LNCaP clone FGC (cell line): ENCODE measurements at regions not wholly inside any gene's neighbourhood (a gene's known extent, or its start where the extent isn't known, plus 50 kb on each side); places are given as distances from the start of the nearest gene placed in this dataset.

Experiments
- DNase-seq: peaks from one replicate; pipeline ENCODE4 v3.0.0-alpha.2; 2011; ENCODE audit warnings: low read depth
- H3K4me3 ChIP-seq: 2 replicates; pipeline ENCODE4 v1.5.1; 2011; ENCODE audit warnings: mild to moderate bottlenecking, low read depth, low read length, control low read depth
- CTCF ChIP-seq: IDR thresholded peaks from 2 replicates; pipeline ENCODE4 v1.5.1; 2012; ENCODE audit warnings: mild to moderate bottlenecking; ENCODE audit not compliant: control insufficient read depth, insufficient read depth; ENCODE audit errors: extremely low read depth

- TF ChIP-seq CTCF, result no peak
- no peak for DNase-seq
- no peak overlapping the region for H3K4me3 ChIP-seq
Measured at GRCh38 chr2:228703152-228703551, 521.7 kb upstream of the SPHKAP start.

- no peak overlapping the region for H3K4me3 ChIP-seq
- DNase-seq, result no peak
- TF ChIP-seq CTCF, result no peak
Measured at GRCh38 chr2:228701506-228701905, 520.0 kb upstream of the SPHKAP start.

- H3K4me3 ChIP-seq, result no peak overlapping the region
- no peak for DNase-seq
- no peak for TF ChIP-seq CTCF
Measured at GRCh38 chr2:228700638-228701037, 519.2 kb upstream of the SPHKAP start.

GRCh38 chr2:228699888-228700287 is 518.4 kb upstream of the SPHKAP start:
- TF ChIP-seq CTCF, result no peak
- DNase-seq, result no peak
- no peak overlapping the region for H3K4me3 ChIP-seq

GRCh38 chr2:228699400-228699799 is 517.9 kb upstream of the SPHKAP start:
- DNase-seq, result no peak
- H3K4me3 ChIP-seq, result no peak overlapping the region
- TF ChIP-seq CTCF, result no peak

- no peak overlapping the region for H3K4me3 ChIP-seq
- TF ChIP-seq CTCF, result no peak
- no peak for DNase-seq
Measured at GRCh38 chr2:228698963-228699362, 517.5 kb upstream of the SPHKAP start.

GRCh38 chr2:228697456-228697855 is 516.0 kb upstream of the SPHKAP start:
- no peak overlapping the region for H3K4me3 ChIP-seq
- no peak for DNase-seq
- no peak for TF ChIP-seq CTCF
